ENCODE measurements at regions not wholly inside any gene's neighbourhood (a gene's known extent, or its start where the extent isn't known, plus 50 kb on each side); places are given as distances from the start of the nearest gene placed in this dataset.

GRCh38 chr12:124365726-124366430, 71.0 kb downstream of the RFLNA start:
- DNase-seq (ENCODE audit: low spot score), result peak; percentile 82
